IMR-90 (cell line): ENCODE measurements at regions not wholly inside any gene's neighbourhood (a gene's known extent, or its start where the extent isn't known, plus 50 kb on each side); places are given as distances from the start of the nearest gene placed in this dataset.

ENCODE experiments used
- ATAC-seq: fragments of 200-7000 bp; cut with Tn5 transposase; 2 replicates; pipeline ENCODE4 v1.9.1; 2020; ENCODE audit warnings: low read depth, mild to moderate bottlenecking, moderate library complexity
- BruUV-seq: library from RNA; stranded (reverse); fragments of 400-500 nt; replicated peaks from 2 replicates; lab custom pipeline; 2021; lab: Mats Ljungman, UMichigan
- CTCF ChIA-PET: fragments of 300-600 bp; formaldehyde crosslinking; extraction: SDS; loops from one replicate; lab custom pipeline; 2021; ENCODE audit warnings: antibody characterized with exemption; lab: Yijun Ruan, JAX
- POLR2A ChIA-PET: fragments of 300-600 bp; sonication (Branson Sonifier 250); formaldehyde crosslinking; loops from one replicate; lab custom pipeline; 2022; ENCODE audit warnings: antibody characterized with exemption; ENCODE audit not compliant: unreplicated experiment; lab: Charles Lee
- DNase-seq: peaks from one replicate; pipeline ENCODE4 v3.0.0; 2013
- H2AFZ ChIP-seq: replicated peaks from 2 replicates; pipeline ENCODE3; 2013; ENCODE audit warnings: low read length, mild to moderate bottlenecking; ENCODE audit not compliant: poor library complexity
- H2AK5ac ChIP-seq: 2 replicates; pipeline ENCODE4 v1.6.1; 2013; ENCODE audit warnings: low read depth, low read length, inconsistent platforms
- H2AK9ac ChIP-seq: replicated peaks from 2 replicates; pipeline ENCODE3; 2013; ENCODE audit warnings: mild to moderate bottlenecking, low read depth, low read length, moderate library complexity; ENCODE audit not compliant: poor library complexity
- H2BK120ac ChIP-seq: 2 replicates; pipeline ENCODE4 v1.6.1; 2013; ENCODE audit warnings: low read depth, low read length, inconsistent platforms
- H2BK15ac ChIP-seq: 3 replicates; pipeline ENCODE4 v1.6.1; 2013; ENCODE audit warnings: low read depth, low read length, inconsistent platforms
- H2BK20ac ChIP-seq: 2 replicates; pipeline ENCODE4 v1.6.1; 2013; ENCODE audit warnings: low read depth, mild to moderate bottlenecking, inconsistent platforms, low read length, moderate library complexity
- H2BK5ac ChIP-seq: 2 replicates; pipeline ENCODE4 v1.6.1; 2013; ENCODE audit warnings: mild to moderate bottlenecking, low read depth, low read length, inconsistent platforms; ENCODE audit not compliant: poor library complexity, severe bottlenecking
- H3K14ac ChIP-seq: replicated peaks from 2 replicates; pipeline ENCODE4 v1.6.1; 2013; ENCODE audit warnings: low read depth, low read length, inconsistent platforms
- H3K18ac ChIP-seq: 2 replicates; pipeline ENCODE4 v1.6.1; 2013; ENCODE audit warnings: low read depth, low read length, control low read depth
- H3K23ac ChIP-seq: 2 replicates; pipeline ENCODE4 v1.6.1; 2013; ENCODE audit warnings: low read depth, low read length, inconsistent platforms
- H3K27ac ChIP-seq: 2 replicates; pipeline ENCODE4 v1.5.1; 2013; ENCODE audit warnings: mild to moderate bottlenecking, control low read depth, low read length; ENCODE audit not compliant: insufficient read depth
- H3K27me3 ChIP-seq: 2 replicates; pipeline ENCODE4 v1.6.1; 2013; ENCODE audit warnings: low read length; ENCODE audit not compliant: control insufficient read depth, insufficient read depth
- H3K36me3 ChIP-seq: 2 replicates; pipeline ENCODE4 v1.6.1; 2013; ENCODE audit warnings: low read length, mixed read lengths; ENCODE audit not compliant: control insufficient read depth, insufficient read depth
- H3K4ac ChIP-seq: 2 replicates; pipeline ENCODE4 v1.6.1; 2013; ENCODE audit warnings: low read depth, low read length, inconsistent platforms
- H3K4me1 ChIP-seq: 2 replicates; pipeline ENCODE4 v1.6.1; 2013; ENCODE audit warnings: low read length, mixed read lengths; ENCODE audit not compliant: control insufficient read depth, insufficient read depth
- H3K4me2 ChIP-seq: 2 replicates; pipeline ENCODE4 v1.6.1; 2013; ENCODE audit warnings: low read depth, mild to moderate bottlenecking, control low read depth, low read length, moderate library complexity
- H3K4me3 ChIP-seq: 2 replicates; pipeline ENCODE4 v1.5.1; 2013; ENCODE audit warnings: low read depth, mild to moderate bottlenecking, control low read depth, low read length, moderate library complexity; ENCODE audit not compliant: insufficient read depth
- H3K56ac ChIP-seq: 2 replicates; pipeline ENCODE4 v1.6.1; 2013; ENCODE audit warnings: low read length, inconsistent platforms; ENCODE audit not compliant: insufficient read depth; ENCODE audit errors: extremely low read depth
- H3K79me1 ChIP-seq, 2 experiments: 2 replicates each; pipeline ENCODE4 v1.6.1; 2013; ENCODE audit warnings: low read length in 2 of 2, inconsistent platforms in 1 of 2, low read depth in 1 of 2
- H3K9ac ChIP-seq: 2 replicates; pipeline ENCODE4 v1.6.1; 2013; ENCODE audit warnings: low read depth, low read length, control low read depth
- H3K9me1 ChIP-seq: 2 replicates; pipeline ENCODE4 v1.6.1; 2013; ENCODE audit warnings: low read length, inconsistent platforms; ENCODE audit not compliant: insufficient read depth
- H3K9me3 ChIP-seq: 2 replicates; pipeline ENCODE4 v1.6.1; 2013; ENCODE audit warnings: low read length; ENCODE audit not compliant: control insufficient read depth, insufficient read depth
- H4K20me1 ChIP-seq: 2 replicates; pipeline ENCODE4 v1.6.1; 2013; ENCODE audit warnings: low read length, inconsistent platforms; ENCODE audit not compliant: insufficient read depth
- H4K5ac ChIP-seq: 2 replicates; pipeline ENCODE4 v1.6.1; 2013; ENCODE audit warnings: mild to moderate bottlenecking, low read depth, low read length, control low read depth
- H4K8ac ChIP-seq, 2 experiments: 2 replicates each; pipeline ENCODE4 v1.6.1; 2013; ENCODE audit warnings: low read depth in 2 of 2, low read length in 2 of 2, control low read depth in 1 of 2, inconsistent platforms in 1 of 2
- H4K91ac ChIP-seq: 2 replicates; pipeline ENCODE4 v1.6.1; 2013; ENCODE audit warnings: low read depth, low read length, inconsistent platforms; ENCODE audit not compliant: insufficient read depth
- CEBPB ChIP-seq: IDR thresholded peaks from 2 replicates; pipeline ENCODE4 v1.6.1; 2012; ENCODE audit warnings: low read depth, low read length, improper control_type of control experiment
- NFE2L2 ChIP-seq: fragments of 150-350 bp; IDR thresholded peaks from 2 replicates; pipeline ENCODE4 v1.6.1; 2016; ENCODE audit warnings: low read depth, mild to moderate bottlenecking, low read length
- USF2 ChIP-seq: fragments of 150-350 bp; IDR thresholded peaks from 2 replicates; pipeline ENCODE4 v1.6.1; 2017; ENCODE audit warnings: mild to moderate bottlenecking, antibody characterized with exemption, low read length, low read depth
- WGBS, 2 experiments: methylation state at CpG; one replicate each; pipeline versions ENCODE4 v1.1.5 to v1.1.7; 2013; ENCODE audit warnings: missing lambda C conversion rate in 2 of 2; ENCODE audit not compliant: insufficient read length in 1 of 2; ENCODE audit errors: extremely low coverage in 2 of 2; 5-methylcytosine and 5-hydroxymethylcytosine counted together
- dilution Hi-C: fragments of 300-500 bp; cut with HindIII; formaldehyde crosslinking; loops from one replicate; pipeline ENCODE4 v1.14.3; 2018; ENCODE audit warnings: low sequenced_read_pairs; ENCODE audit not compliant: unreplicated experiment
- in situ Hi-C: fragments of 300-500 bp; cut with MboI; formaldehyde crosslinking; loops from 3 replicates; pipeline ENCODE4 v1.14.3; 2019; ENCODE audit warnings: low sequenced_read_pairs, inconsistent platforms, mixed read lengths
- intact Hi-C: fragments of 100-400 bp; cut with micrococcal nuclease; formaldehyde crosslinking; loops from 2 replicates; pipeline ENCODE4 v1.10.0; 2022

- no peaks in the 10 kb centered on the region for H4K20me1 ChIP-seq
- no peaks in the 10 kb centered on the region for H3K79me1 ChIP-seq
- no peaks in the 10 kb centered on the region for H3K9me3 ChIP-seq
- H3K14ac ChIP-seq: no peak overlapping the region
- DNase-seq (no peak), ATAC-seq (no peak)
- H4K91ac ChIP-seq: no peak overlapping the region
- no peak overlapping the region for H3K27ac ChIP-seq
- no peak overlapping the region for H3K4me3 ChIP-seq
- H3K4ac ChIP-seq: no peak overlapping the region
- no peak overlapping the region for H2BK120ac ChIP-seq
- H3K18ac ChIP-seq: no peak overlapping the region
- intact Hi-C loops (no loop called here), in situ Hi-C loops (no loop called here), dilution Hi-C loops (no loop called here)
- no peak overlapping the region for H2BK5ac ChIP-seq
- 77% methylated on average over 4 of the region's 9 CpGs; no CpG with 5 or more reads in 1 of the 2 experiments for WGBS, 2 experiments
- H3K23ac ChIP-seq: no peak overlapping the region
- no peak overlapping the region for H4K8ac ChIP-seq
- no TSS peak for BruUV-seq
- TF ChIP-seq CEBPB: no peak
- TF ChIP-seq NFE2L2: no peak
- no peak for TF ChIP-seq USF2
- H3K9me1 ChIP-seq: peaks cover 4% of the 10 kb centered on the region
- no peak overlapping the region for H3K9ac ChIP-seq
- H3K56ac ChIP-seq: no peak overlapping the region
- peaks cover 4% of the 10 kb centered on the region for H3K4me1 ChIP-seq
- H2BK20ac ChIP-seq: no peak overlapping the region
- no peak overlapping the region for H2AK9ac ChIP-seq
- H2AFZ ChIP-seq: no peak overlapping the region
- no peak overlapping the region for H2BK15ac ChIP-seq
- H4K5ac ChIP-seq: no peak overlapping the region
- H3K36me3 ChIP-seq: no peaks in the 10 kb centered on the region
- H2AK5ac ChIP-seq: no peak overlapping the region
- no peaks in the 10 kb centered on the region for H3K27me3 ChIP-seq
- ChIA-PET CTCF (interaction anchor here (0.7 kb wide), 1 partner anchor 10 kb away, joined by 3 read pairs; no protein-coding TSS in a partner anchor), POLR2A (no interaction called here)
- H3K4me2 ChIP-seq: no peak overlapping the region
These were observed 238.8 kb downstream of the BAMBI start for GRCh38 chr10:28915989-28916588.
